GM19324 (cell line): ENCODE measurements at regions not wholly inside any gene's neighbourhood (a gene's known extent, or its start where the extent isn't known, plus 50 kb on each side); places are given as distances from the start of the nearest gene placed in this dataset.

Source experiments
- ATAC-seq: cut with Tn5 transposase; IDR thresholded peaks from one replicate; pipeline ENCODE4 v1.9.1; 2021; ENCODE audit warnings: mild to moderate bottlenecking, moderate library complexity; ENCODE audit not compliant: unreplicated experiment, low FRiP score

GRCh38 chr6:167766986-167767714 lies 59.6 kb upstream of the AFDN start:
- ATAC-seq, result no peak

- ATAC-seq, result no peak
These were observed 59.0 kb upstream of the AFDN start for GRCh38 chr6:167767715-167768107.

- no peak for ATAC-seq
These were observed 58.1 kb upstream of the AFDN start for GRCh38 chr6:167768471-167769215.

GRCh38 chr6:167769408-167770190 lies 57.1 kb upstream of the AFDN start:
- ATAC-seq, result no peak

GRCh38 chr6:167770291-167770955 lies 56.3 kb upstream of the AFDN start:
- ATAC-seq, result no peak

- ATAC-seq, result no peak
These were observed 51.8 kb upstream of the AFDN start for GRCh38 chr6:167774881-167775280.

GRCh38 chr6:167776906-167777627 lies 49.6 kb upstream of the AFDN start:
- ATAC-seq, result no peak
